H7 (cell line): ENCODE measurements at regions not wholly inside any gene's neighbourhood (a gene's known extent, or its start where the extent isn't known, plus 50 kb on each side); places are given as distances from the start of the nearest gene placed in this dataset.

ENCODE experiments used
- DNase-seq: peaks from one replicate; pipeline ENCODE4 v3.0.0; 2012
- H3K27me3 ChIP-seq: 2 replicates; pipeline ENCODE4 v1.6.0; 2011; ENCODE audit warnings: mild to moderate bottlenecking, low read length; ENCODE audit not compliant: control insufficient read depth, insufficient read depth
- H3K36me3 ChIP-seq: replicated peaks from 2 replicates; pipeline ENCODE4 v1.5.1; 2011; ENCODE audit warnings: low read length; ENCODE audit not compliant: control insufficient read depth, insufficient read depth
- H3K4me3 ChIP-seq: 2 replicates; pipeline ENCODE4 v1.5.1; 2011; ENCODE audit warnings: low read depth, mild to moderate bottlenecking, control low read depth, low read length, moderate library complexity; ENCODE audit not compliant: insufficient read depth

GRCh38 chr2:234287650-234288049 lies 209.2 kb downstream of the ARL4C start:
- no peak for DNase-seq
- H3K27me3 ChIP-seq = no peaks in the 10 kb centered on the region
- no peaks in the 10 kb centered on the region for H3K36me3 ChIP-seq
- no peak overlapping the region for H3K4me3 ChIP-seq

- no peak for DNase-seq
- H3K27me3 ChIP-seq = no peaks in the 10 kb centered on the region
- no peak overlapping the region for H3K4me3 ChIP-seq
- no peaks in the 10 kb centered on the region for H3K36me3 ChIP-seq
These were observed 209.9 kb downstream of the ARL4C start for GRCh38 chr2:234286956-234287355.

GRCh38 chr2:234286118-234286598 lies 210.7 kb downstream of the ARL4C start:
- Histone ChIP-seq H3K36me3 (no peaks in the 10 kb centered on the region), H3K27me3 (no peaks in the 10 kb centered on the region), H3K4me3 (no peak overlapping the region)
- no peak for DNase-seq

GRCh38 chr2:234285541-234285940 lies 211.3 kb downstream of the ARL4C start:
- H3K36me3 ChIP-seq = no peaks in the 10 kb centered on the region
- DNase-seq = no peak
- no peak overlapping the region for H3K4me3 ChIP-seq
- H3K27me3 ChIP-seq = no peaks in the 10 kb centered on the region

GRCh38 chr2:234279637-234280036 lies 217.2 kb downstream of the ARL4C start:
- no peak for DNase-seq
- H3K27me3 ChIP-seq = no peaks in the 10 kb centered on the region
- H3K4me3 ChIP-seq = no peak overlapping the region
- H3K36me3 ChIP-seq = no peaks in the 10 kb centered on the region

- H3K36me3 ChIP-seq = no peaks in the 10 kb centered on the region
- no peaks in the 10 kb centered on the region for H3K27me3 ChIP-seq
- no peak for DNase-seq
These were observed 218.2 kb downstream of the ARL4C start for GRCh38 chr2:234278556-234279255.

GRCh38 chr2:234275515-234275914 lies 221.4 kb downstream of the ARL4C start:
- DNase-seq = no peak
- no peaks in the 10 kb centered on the region for H3K36me3 ChIP-seq
- no peaks in the 10 kb centered on the region for H3K27me3 ChIP-seq
- no peak overlapping the region for H3K4me3 ChIP-seq

More at GRCh38 chr2:234278556-234279255, 218.2 kb downstream of the ARL4C start:
- no peak overlapping the region for H3K4me3 ChIP-seq

- Histone ChIP-seq H3K36me3 (no peaks in the 10 kb centered on the region), H3K4me3 (no peak overlapping the region), H3K27me3 (no peaks in the 10 kb centered on the region)
- DNase-seq = no peak
These were observed 222.8 kb downstream of the ARL4C start for GRCh38 chr2:234273887-234274584.

- Histone ChIP-seq H3K4me3 (no peak overlapping the region), H3K27me3 (no peaks in the 10 kb centered on the region), H3K36me3 (no peaks in the 10 kb centered on the region)
- no peak for DNase-seq
These were observed 221.8 kb downstream of the SPP2 start for GRCh38 chr2:234272069-234272850.

- no peaks in the 10 kb centered on the region for H3K27me3 ChIP-seq
- H3K36me3 ChIP-seq = no peaks in the 10 kb centered on the region
- no peak for DNase-seq
- H3K4me3 ChIP-seq = no peak overlapping the region
These were observed 220.8 kb downstream of the SPP2 start for GRCh38 chr2:234271338-234271737.

GRCh38 chr2:234269769-234270204 lies 219.3 kb downstream of the SPP2 start:
- no peaks in the 10 kb centered on the region for H3K36me3 ChIP-seq
- no peaks in the 10 kb centered on the region for H3K27me3 ChIP-seq
- no peak for DNase-seq
- H3K4me3 ChIP-seq = no peak overlapping the region

GRCh38 chr2:234267534-234267933 lies 217.0 kb downstream of the SPP2 start:
- Histone ChIP-seq H3K4me3 (no peak overlapping the region), H3K36me3 (no peaks in the 10 kb centered on the region), H3K27me3 (no peaks in the 10 kb centered on the region)
- no peak for DNase-seq

- no peaks in the 10 kb centered on the region for H3K36me3 ChIP-seq
- DNase-seq = no peak
- no peak overlapping the region for H3K4me3 ChIP-seq
- no peaks in the 10 kb centered on the region for H3K27me3 ChIP-seq
These were observed 216.4 kb downstream of the SPP2 start for GRCh38 chr2:234266952-234267351.

GRCh38 chr2:234265206-234265605 lies 214.7 kb downstream of the SPP2 start:
- no peaks in the 10 kb centered on the region for H3K36me3 ChIP-seq
- no peaks in the 10 kb centered on the region for H3K27me3 ChIP-seq
- no peak overlapping the region for H3K4me3 ChIP-seq
- DNase-seq = no peak

- no peaks in the 10 kb centered on the region for H3K27me3 ChIP-seq
- no peak for DNase-seq
- no peaks in the 10 kb centered on the region for H3K36me3 ChIP-seq
- no peak overlapping the region for H3K4me3 ChIP-seq
These were observed 211.2 kb downstream of the SPP2 start for GRCh38 chr2:234261736-234262135.
